ENCODE measurements at regions not wholly inside any gene's neighbourhood (a gene's known extent, or its start where the extent isn't known, plus 50 kb on each side); places are given as distances from the start of the nearest gene placed in this dataset.

GRCh38 chr5:62969409-62970120, 390.9 kb downstream of the LRRC70 start:
- ATAC-seq = no peak
- DNase-seq = no peak
- intact Hi-C loops (cut with DNase I, micrococcal nuclease) = no loop called here

- ATAC-seq (no peak), DNase-seq (no peak)
- intact Hi-C loops (cut with DNase I, micrococcal nuclease) = no loop called here
These were observed 385.8 kb downstream of the LRRC70 start for GRCh38 chr5:62964428-62964827.

- no peak for DNase-seq
- ATAC-seq = no peak
- intact Hi-C loops (cut with DNase I, micrococcal nuclease) = no loop called here
These were observed 382.2 kb downstream of the LRRC70 start for GRCh38 chr5:62960781-62961180.

GRCh38 chr5:62956597-62956996, 378.0 kb downstream of the LRRC70 start:
- ATAC-seq (no peak), DNase-seq (no peak)
- intact Hi-C loops (cut with DNase I, micrococcal nuclease) = no loop called here

GRCh38 chr5:62954578-62954977, 376.0 kb downstream of the LRRC70 start:
- ATAC-seq (no peak), DNase-seq (no peak)
- intact Hi-C loops (cut with DNase I, micrococcal nuclease) = no loop called here

GRCh38 chr5:62948301-62948700, 369.7 kb downstream of the LRRC70 start:
- intact Hi-C loops (cut with DNase I, micrococcal nuclease) = no loop called here
- DNase-seq (no peak), ATAC-seq (no peak)

- intact Hi-C loops (cut with DNase I, micrococcal nuclease) = no loop called here
- no peak for ATAC-seq
- no peak for DNase-seq
These were observed 363.8 kb downstream of the LRRC70 start for GRCh38 chr5:62942384-62942783.

GRCh38 chr5:62938927-62939326, 360.3 kb downstream of the LRRC70 start:
- no peak for DNase-seq
- intact Hi-C loops (cut with DNase I, micrococcal nuclease) = no loop called here
- no peak for ATAC-seq

- DNase-seq (no peak), ATAC-seq (no peak)
- intact Hi-C loops (cut with DNase I, micrococcal nuclease) = no loop called here
These were observed 359.3 kb downstream of the LRRC70 start for GRCh38 chr5:62937661-62938558.

GRCh38 chr5:62935660-62936059, 357.0 kb downstream of the LRRC70 start:
- ATAC-seq (no peak), DNase-seq (no peak)
- intact Hi-C loops (cut with DNase I, micrococcal nuclease) = no loop called here

- intact Hi-C loops (cut with DNase I, micrococcal nuclease) = no loop called here
These were observed 355.7 kb downstream of the LRRC70 start for GRCh38 chr5:62934319-62934718.

GRCh38 chr5:62933261-62933660, 354.6 kb downstream of the LRRC70 start:
- ATAC-seq (no peak), DNase-seq (no peak)
- intact Hi-C loops (cut with DNase I, micrococcal nuclease) = no loop called here

More at GRCh38 chr5:62934319-62934718, 355.7 kb downstream of the LRRC70 start:
- DNase-seq (no peak), ATAC-seq (no peak)

- intact Hi-C loops (cut with DNase I, micrococcal nuclease) = no loop called here
- ATAC-seq = no peak
- no peak for DNase-seq
These were observed 352.7 kb downstream of the LRRC70 start for GRCh38 chr5:62931153-62931950.

GRCh38 chr5:62922191-62922590, 343.6 kb downstream of the LRRC70 start:
- intact Hi-C loops (cut with DNase I, micrococcal nuclease) = no loop called here
- DNase-seq = no peak
- ATAC-seq = no peak

- intact Hi-C loops (cut with DNase I, micrococcal nuclease) = no loop called here
- no peak for DNase-seq
- ATAC-seq = no peak
These were observed 342.2 kb downstream of the LRRC70 start for GRCh38 chr5:62920856-62921255.

GRCh38 chr5:62909326-62909725, 330.7 kb downstream of the LRRC70 start:
- ATAC-seq (no peak), DNase-seq (no peak)
- intact Hi-C loops (cut with DNase I, micrococcal nuclease) = no loop called here

- no peak for DNase-seq
- intact Hi-C loops (cut with DNase I, micrococcal nuclease) = no loop called here
These were observed 323.5 kb downstream of the LRRC70 start for GRCh38 chr5:62902126-62902525.

GRCh38 chr5:62900976-62901375, 322.4 kb downstream of the LRRC70 start:
- ATAC-seq = no peak
- intact Hi-C loops (cut with DNase I, micrococcal nuclease) = no loop called here
- no peak for DNase-seq

More at GRCh38 chr5:62902126-62902525, 323.5 kb downstream of the LRRC70 start:
- ATAC-seq = no peak

- intact Hi-C loops (cut with DNase I, micrococcal nuclease) = no loop called here
- DNase-seq (no peak), ATAC-seq (no peak)
These were observed 317.7 kb downstream of the LRRC70 start for GRCh38 chr5:62896121-62896893.

Data from left colon (tissue), 2 donors.